ENCODE measurements at regions not wholly inside any gene's neighbourhood (a gene's known extent, or its start where the extent isn't known, plus 50 kb on each side); places are given as distances from the start of the nearest gene placed in this dataset.
"Not testable (repeated sequence)": the region's sequence is repeated elsewhere in the genome, so short reads cannot be mapped to it uniquely, and the experiment has no call there.

- no peak overlapping the region for H3K27ac ChIP-seq
- H3K4me3 ChIP-seq: no peak overlapping the region
- ATAC-seq (ENCODE audit: insufficient number of reproducible peaks, low FRiP score, low read depth) (no peak), DNase-seq (ENCODE audit: low spot score) (no peak)
- H3K9me3 ChIP-seq: no peaks in the 10 kb centered on the region
- no peaks in the 10 kb centered on the region for H3K36me3 ChIP-seq
- peaks cover 5 to 12% of the 10 kb centered on the region in 2 donors for H3K4me1 ChIP-seq (ENCODE audit: control insufficient read depth in 1 of 2, low read depth in 2 of 2)
- H3K27me3 ChIP-seq (replicated peaks; ENCODE audit: insufficient read depth): no peaks in the 10 kb centered on the region
- no peak for TF ChIP-seq CTCF (IDR thresholded peaks at IDR 0.05)
Measured at GRCh38 chr1:168408539-168408865, 127.8 kb downstream of the TBX19 start.

- DNase-seq (ENCODE audit: low spot score) (no peak), ATAC-seq (ENCODE audit: insufficient number of reproducible peaks, low FRiP score, low read depth) (no peak)
- Histone ChIP-seq H3K36me3 (no peaks in the 10 kb centered on the region), H3K27ac (no peak overlapping the region), H3K4me1 (ENCODE audit: control insufficient read depth in 1 of 2, low read depth in 2 of 2) (peaks cover 5 to 12% of the 10 kb centered on the region in 2 donors), H3K9me3 (no peaks in the 10 kb centered on the region), H3K4me3 (no peak overlapping the region), H3K27me3 (replicated peaks; ENCODE audit: insufficient read depth) (no peaks in the 10 kb centered on the region)
- no peak for TF ChIP-seq CTCF (IDR thresholded peaks at IDR 0.05)
Measured at GRCh38 chr1:168407832-168408538, 127.3 kb downstream of the TBX19 start.

- no peaks in the 10 kb centered on the region for H3K36me3 ChIP-seq
- no peaks in the 10 kb centered on the region for H3K27me3 ChIP-seq (replicated peaks; ENCODE audit: insufficient read depth)
- ATAC-seq (ENCODE audit: insufficient number of reproducible peaks, low FRiP score, low read depth): no peak
- no peak for TF ChIP-seq CTCF (IDR thresholded peaks at IDR 0.05)
- H3K9me3 ChIP-seq: no peaks in the 10 kb centered on the region
- DNase-seq (ENCODE audit: low spot score): no peak
- no peak overlapping the region for H3K4me3 ChIP-seq
- H3K27ac ChIP-seq: peak overlapping the region; percentile 10 to 45
- H3K4me1 ChIP-seq (ENCODE audit: control insufficient read depth in 1 of 2, low read depth in 2 of 2): peaks cover 5 to 12% of the 10 kb centered on the region in 2 donors
Measured at GRCh38 chr1:168405906-168406549, 125.4 kb downstream of the TBX19 start.

GRCh38 chr1:168403140-168403539 is 122.5 kb downstream of the TBX19 start:
- peaks cover 5 to 20% of the 10 kb centered on the region in 2 donors for H3K4me1 ChIP-seq (ENCODE audit: control insufficient read depth in 1 of 2, low read depth in 2 of 2)
- no peak for TF ChIP-seq CTCF (IDR thresholded peaks at IDR 0.05)
- H3K27me3 ChIP-seq (replicated peaks; ENCODE audit: insufficient read depth): no peaks in the 10 kb centered on the region
- no peak overlapping the region for H3K4me3 ChIP-seq
- H3K9me3 ChIP-seq: no peaks in the 10 kb centered on the region
- no peaks in the 10 kb centered on the region for H3K36me3 ChIP-seq
- no peak for ATAC-seq (ENCODE audit: insufficient number of reproducible peaks, low FRiP score, low read depth)
- H3K27ac ChIP-seq: no peak overlapping the region
- no peak for DNase-seq (ENCODE audit: low spot score)

- H3K27me3 ChIP-seq (replicated peaks; ENCODE audit: insufficient read depth); H3K4me3 ChIP-seq; ATAC-seq (ENCODE audit: insufficient number of reproducible peaks, low FRiP score, low read depth); DNase-seq (ENCODE audit: low spot score); H3K9me3 ChIP-seq; H3K27ac ChIP-seq; H3K36me3 ChIP-seq: not testable (repeated sequence)
- H3K4me1 ChIP-seq (ENCODE audit: control insufficient read depth in 1 of 2, low read depth in 2 of 2): peaks cover 5 to 20% of the 10 kb centered on the region in 2 donors
Measured at GRCh38 chr1:168402466-168402865, 121.8 kb downstream of the TBX19 start.
